C4-2B (cell line): ENCODE measurements at regions not wholly inside any gene's neighbourhood (a gene's known extent, or its start where the extent isn't known, plus 50 kb on each side); places are given as distances from the start of the nearest gene placed in this dataset.

ENCODE experiments used
- H3K27ac ChIP-seq: fragments of 450-650 bp; 2 replicates; pipeline ENCODE4 v1.5.1; 2017
- ZFX ChIP-seq: fragments of 450-650 bp; IDR thresholded peaks from 2 replicates; pipeline ENCODE4 v1.6.1; 2017
- TF ChIP-seq, protein P1 (sequence below): fragments of 450-650 bp; conservative IDR thresholded peaks from 2 replicates; pipeline ENCODE4 v1.5.1; 2017; ENCODE audit warnings: mild to moderate bottlenecking

DNA sequence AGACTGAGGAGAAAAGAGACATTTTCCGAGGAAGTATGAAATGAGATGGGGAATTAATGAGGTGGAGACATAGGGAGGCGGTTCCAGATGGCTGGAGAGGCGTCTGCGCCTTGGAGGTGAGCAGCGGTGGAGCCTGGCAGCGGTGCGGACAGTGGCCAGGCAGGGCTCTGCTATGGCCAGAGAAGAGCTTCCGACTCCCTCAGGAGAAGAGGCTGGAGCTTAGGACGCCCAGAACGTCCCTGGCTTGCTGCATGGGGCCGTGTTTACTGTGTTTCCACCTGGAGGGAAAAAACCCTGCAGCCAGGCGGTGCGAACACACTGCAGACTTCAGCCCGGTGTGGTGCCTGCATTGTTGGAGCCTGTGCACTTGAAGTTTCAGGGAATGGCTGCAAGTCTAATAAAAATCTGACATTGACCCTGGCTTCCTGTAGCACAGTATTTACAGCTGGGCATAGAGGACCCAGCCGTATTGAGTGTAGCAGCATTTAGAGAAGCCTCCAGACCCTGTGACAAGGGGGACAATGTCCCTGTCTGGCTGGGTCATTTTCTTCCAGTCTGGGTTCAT lies 447.1 kb upstream of the MKI67 start:
- no peak overlapping the region for H3K27ac ChIP-seq
- no peak for TF ChIP-seq ZFX
- TF ChIP-seq, protein P1, sequence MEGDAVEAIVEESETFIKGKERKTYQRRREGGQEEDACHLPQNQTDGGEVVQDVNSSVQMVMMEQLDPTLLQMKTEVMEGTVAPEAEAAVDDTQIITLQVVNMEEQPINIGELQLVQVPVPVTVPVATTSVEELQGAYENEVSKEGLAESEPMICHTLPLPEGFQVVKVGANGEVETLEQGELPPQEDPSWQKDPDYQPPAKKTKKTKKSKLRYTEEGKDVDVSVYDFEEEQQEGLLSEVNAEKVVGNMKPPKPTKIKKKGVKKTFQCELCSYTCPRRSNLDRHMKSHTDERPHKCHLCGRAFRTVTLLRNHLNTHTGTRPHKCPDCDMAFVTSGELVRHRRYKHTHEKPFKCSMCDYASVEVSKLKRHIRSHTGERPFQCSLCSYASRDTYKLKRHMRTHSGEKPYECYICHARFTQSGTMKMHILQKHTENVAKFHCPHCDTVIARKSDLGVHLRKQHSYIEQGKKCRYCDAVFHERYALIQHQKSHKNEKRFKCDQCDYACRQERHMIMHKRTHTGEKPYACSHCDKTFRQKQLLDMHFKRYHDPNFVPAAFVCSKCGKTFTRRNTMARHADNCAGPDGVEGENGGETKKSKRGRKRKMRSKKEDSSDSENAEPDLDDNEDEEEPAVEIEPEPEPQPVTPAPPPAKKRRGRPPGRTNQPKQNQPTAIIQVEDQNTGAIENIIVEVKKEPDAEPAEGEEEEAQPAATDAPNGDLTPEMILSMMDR: no peak

DNA sequence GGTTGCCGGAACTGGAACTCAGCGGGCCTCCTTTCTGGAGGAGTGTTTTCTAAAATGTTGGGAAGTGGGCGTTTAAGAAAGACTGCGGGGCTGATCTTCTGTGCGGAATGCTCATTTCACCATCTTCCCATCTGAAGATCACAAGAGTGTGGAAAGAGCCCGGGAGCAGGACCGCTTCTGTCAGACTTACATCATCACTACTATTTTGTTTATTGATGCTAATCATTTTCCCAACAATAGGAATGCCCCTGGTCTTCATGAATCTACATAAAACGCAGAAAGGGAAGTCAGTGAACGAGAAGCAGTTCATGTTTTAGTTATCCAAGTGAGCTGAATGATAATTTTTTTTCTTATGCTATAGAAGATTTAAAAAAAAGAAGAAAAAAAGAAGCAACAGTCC lies 447.8 kb upstream of the MKI67 start:
- H3K27ac ChIP-seq: no peak overlapping the region
- TF ChIP-seq, protein P1: no peak
- TF ChIP-seq ZFX: no peak

DNA sequence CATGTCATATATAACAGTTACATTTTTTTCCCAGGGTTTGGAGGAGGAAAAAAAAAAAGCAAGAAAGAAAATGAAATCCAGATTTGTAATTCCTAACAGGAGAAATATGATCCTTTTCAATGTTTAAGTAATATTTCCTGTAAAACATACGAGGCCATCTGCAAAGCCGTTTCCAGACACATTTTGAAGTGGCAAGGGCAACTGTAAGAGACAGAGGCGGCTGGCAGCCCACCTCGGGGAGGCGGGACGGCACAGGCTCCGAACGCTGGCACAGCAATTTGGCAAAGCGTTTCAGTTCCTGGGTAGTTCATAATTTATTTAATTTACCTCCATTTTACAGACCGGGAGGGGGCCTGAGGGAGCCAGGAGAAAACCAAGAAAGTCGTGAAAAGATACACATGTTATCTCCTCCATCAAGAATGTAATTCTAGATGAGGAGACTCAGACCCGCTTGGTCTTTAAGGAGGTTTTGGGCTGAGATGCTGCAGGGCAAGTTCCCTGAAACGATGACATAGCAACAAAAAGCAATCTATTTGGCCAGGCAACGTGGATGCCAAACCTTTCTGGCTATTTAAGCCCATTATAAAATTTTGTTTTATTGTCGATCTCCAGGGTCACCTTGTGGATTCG lies 448.5 kb upstream of the MKI67 start:
- TF ChIP-seq, protein P1: no peak
- TF ChIP-seq ZFX: no peak
- H3K27ac ChIP-seq: no peak overlapping the region

DNA sequence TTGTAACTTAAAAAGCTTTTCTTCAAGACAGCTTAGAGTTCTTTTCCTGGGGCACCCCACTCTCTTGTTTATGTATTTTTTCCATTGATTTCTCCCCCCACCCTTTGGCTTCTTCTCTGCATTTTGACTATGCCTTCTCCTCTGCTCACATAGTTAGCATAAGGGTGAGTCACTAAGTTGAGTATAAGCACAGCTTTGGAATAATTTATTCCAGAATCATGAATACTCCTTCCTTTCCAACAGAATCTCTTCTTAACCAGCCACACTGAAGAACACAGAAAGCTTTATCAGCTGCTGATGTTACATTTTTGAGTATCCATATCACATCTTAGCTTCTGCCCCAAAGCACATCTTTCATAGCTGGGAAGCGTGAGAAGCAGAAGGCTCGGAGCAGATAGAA lies 449.5 kb upstream of the MKI67 start:
- no peak for TF ChIP-seq ZFX
- H3K27ac ChIP-seq: no peak overlapping the region

DNA sequence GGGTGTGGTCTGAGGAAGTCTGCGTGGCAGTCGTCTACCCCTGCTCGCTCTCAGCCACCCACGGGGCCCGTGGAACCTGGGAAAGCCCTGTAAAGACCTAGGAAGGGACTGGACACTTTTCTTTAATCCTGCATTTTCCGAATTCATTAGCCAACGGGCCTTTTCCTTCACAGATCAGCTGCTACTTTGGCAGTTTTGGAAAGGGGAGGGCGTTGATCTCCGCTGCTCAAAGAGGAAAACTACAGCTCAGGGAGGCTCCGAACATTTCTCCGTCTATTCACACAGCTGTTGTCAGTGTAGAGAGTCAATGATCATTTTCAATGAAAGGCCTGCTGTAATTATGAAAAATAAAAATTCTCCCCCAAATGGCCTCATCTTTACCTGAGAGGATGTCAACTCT lies 450.1 kb upstream of the MKI67 start:
- TF ChIP-seq ZFX: no peak
- TF ChIP-seq, protein P1: no peak
- H3K27ac ChIP-seq: no peak overlapping the region

DNA sequence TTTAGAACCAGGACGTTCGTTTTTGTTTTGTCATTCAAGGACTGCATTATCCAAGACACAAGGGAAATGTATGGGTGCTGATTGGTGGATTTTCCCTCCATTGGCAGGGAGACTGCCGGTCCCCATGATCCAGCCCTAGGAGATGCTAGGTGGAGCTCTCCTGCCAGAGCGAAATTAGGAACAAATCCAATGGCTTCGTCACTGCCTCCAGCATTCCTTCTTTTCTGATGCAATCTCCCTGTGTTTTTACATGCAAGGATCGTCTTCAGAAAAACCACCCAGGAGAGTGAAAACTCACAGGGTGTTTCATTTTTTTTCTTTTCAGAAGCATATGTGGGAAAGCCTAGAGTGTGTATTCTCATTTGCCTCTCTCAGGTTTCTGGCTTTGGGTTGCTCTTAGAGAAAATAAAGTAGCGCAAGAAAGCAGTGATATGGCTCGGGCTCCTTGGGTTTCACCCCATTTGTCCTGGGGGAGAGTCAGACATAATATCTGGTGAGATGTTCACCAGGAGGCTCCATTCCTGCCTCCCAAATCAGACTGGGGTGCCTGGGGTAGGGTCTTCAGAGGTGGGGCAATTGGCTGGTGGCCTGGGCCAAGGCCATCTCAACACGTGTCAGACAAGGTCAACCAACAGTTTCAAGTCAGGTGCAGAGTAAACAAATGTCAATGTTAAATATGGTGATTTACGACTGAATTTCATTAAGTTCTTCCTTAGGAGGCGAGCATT lies 450.9 kb upstream of the MKI67 start:
- H3K27ac ChIP-seq: no peak overlapping the region
- TF ChIP-seq ZFX: no peak
- TF ChIP-seq, protein P1: no peak

DNA sequence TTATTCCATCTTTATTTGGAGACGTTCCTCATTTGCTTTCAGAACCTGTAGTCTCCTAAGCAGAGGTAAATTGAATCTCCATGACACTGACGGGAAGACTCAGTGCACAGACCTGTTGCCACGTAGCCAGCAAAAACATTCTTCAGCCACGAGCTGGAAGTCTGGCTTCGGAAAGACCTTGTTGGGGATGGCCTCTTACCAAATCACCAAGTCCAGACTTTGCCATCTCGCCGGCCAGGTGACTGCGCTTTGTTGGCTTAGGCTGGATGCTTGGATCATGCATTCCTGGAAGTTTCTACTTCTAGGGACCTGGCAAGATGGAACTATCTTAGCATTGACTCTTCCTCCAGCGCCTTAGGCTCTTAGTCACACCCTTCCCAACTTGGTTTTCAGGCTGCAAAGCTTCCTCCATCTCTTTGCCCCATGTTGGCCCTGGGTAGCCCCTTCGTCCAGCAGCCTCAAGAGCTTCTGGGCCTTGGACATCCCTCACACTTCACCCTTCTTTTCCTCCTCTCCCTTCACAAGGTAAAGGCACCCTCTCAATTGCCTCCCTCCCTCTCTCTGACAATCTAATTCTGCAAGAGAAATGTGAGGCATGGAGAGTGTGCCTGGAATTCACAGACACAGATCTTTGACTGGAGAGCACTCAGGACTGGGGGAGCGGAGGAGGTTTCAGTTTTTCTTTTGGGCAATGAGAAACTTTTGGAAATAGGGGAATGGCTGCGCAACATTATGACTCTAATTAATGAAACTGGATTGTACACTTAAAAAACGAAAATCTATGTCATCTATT lies 451.9 kb upstream of the MKI67 start:
- no peak for TF ChIP-seq ZFX
- TF ChIP-seq, protein P1: no peak
- H3K27ac ChIP-seq: no peak overlapping the region
